Fibroblast of skin of right quadriceps (primary cell): ENCODE measurements at regions not wholly inside any gene's neighbourhood (a gene's known extent, or its start where the extent isn't known, plus 50 kb on each side); places are given as distances from the start of the nearest gene placed in this dataset.
"Not testable (repeated sequence)": the region's sequence is repeated elsewhere in the genome, so short reads cannot be mapped to it uniquely, and the experiment has no call there.

Experiments used
- DNase-seq: peaks from one replicate; pipeline ENCODE4 v3.0.0-alpha.2; 2013

- DNase-seq: no peak
Measured at GRCh38 chr3:4158329-4158728, 144.8 kb upstream of the SETMAR start.

GRCh38 chr3:4162096-4162495, 141.1 kb upstream of the SETMAR start:
- no peak for DNase-seq

GRCh38 chr3:4163011-4163410, 140.2 kb upstream of the SETMAR start:
- DNase-seq: no peak

- no peak for DNase-seq
Measured at GRCh38 chr3:4166540-4166939, 136.6 kb upstream of the SETMAR start.

GRCh38 chr3:4167230-4167629, 135.9 kb upstream of the SETMAR start:
- DNase-seq: not testable (repeated sequence)

GRCh38 chr3:4174791-4175190, 128.4 kb upstream of the SETMAR start:
- no peak for DNase-seq

GRCh38 chr3:4191971-4192370, 111.2 kb upstream of the SETMAR start:
- no peak for DNase-seq

- no peak for DNase-seq
Measured at GRCh38 chr3:4195006-4195405, 108.2 kb upstream of the SETMAR start.

- no peak for DNase-seq
Measured at GRCh38 chr3:4196506-4197147, 106.5 kb upstream of the SETMAR start.

- no peak for DNase-seq
Measured at GRCh38 chr3:4197670-4198069, 105.5 kb upstream of the SETMAR start.

- no peak for DNase-seq
Measured at GRCh38 chr3:4198491-4198890, 104.7 kb upstream of the SETMAR start.

- DNase-seq: not testable (repeated sequence)
Measured at GRCh38 chr3:4204776-4205175, 98.4 kb upstream of the SETMAR start.

GRCh38 chr3:4207672-4208071, 95.5 kb upstream of the SETMAR start:
- no peak for DNase-seq

GRCh38 chr3:4208556-4208955, 94.6 kb upstream of the SETMAR start:
- no peak for DNase-seq

GRCh38 chr3:4211610-4212009, 91.6 kb upstream of the SETMAR start:
- no peak for DNase-seq

GRCh38 chr3:4213420-4213819, 89.7 kb upstream of the SETMAR start:
- DNase-seq: not testable (repeated sequence)

- DNase-seq: not testable (repeated sequence)
Measured at GRCh38 chr3:4216974-4217373, 86.2 kb upstream of the SETMAR start.

GRCh38 chr3:4218456-4219226, 84.5 kb upstream of the SETMAR start:
- no peak for DNase-seq

- DNase-seq: no peak
Measured at GRCh38 chr3:4219227-4219568, 84.0 kb upstream of the SETMAR start.

GRCh38 chr3:4220065-4220464, 83.1 kb upstream of the SETMAR start:
- DNase-seq: no peak

- no peak for DNase-seq
Measured at GRCh38 chr3:4222574-4223175, 80.5 kb upstream of the SETMAR start.

- DNase-seq: no peak
Measured at GRCh38 chr3:4223777-4224176, 79.4 kb upstream of the SETMAR start.

- no peak for DNase-seq
Measured at GRCh38 chr3:4224331-4224730, 78.8 kb upstream of the SETMAR start.

- DNase-seq: no peak
Measured at GRCh38 chr3:4225005-4225471, 78.1 kb upstream of the SETMAR start.
